ENCODE measurements at regions not wholly inside any gene's neighbourhood (a gene's known extent, or its start where the extent isn't known, plus 50 kb on each side); places are given as distances from the start of the nearest gene placed in this dataset.
"Not testable (repeated sequence)": the region's sequence is repeated elsewhere in the genome, so short reads cannot be mapped to it uniquely, and the experiment has no call there.

GRCh38 chr7:55702831-55703230 lies 130.5 kb upstream of the VOPP1 start:
- not testable (repeated sequence) for DNase-seq

DNA sequence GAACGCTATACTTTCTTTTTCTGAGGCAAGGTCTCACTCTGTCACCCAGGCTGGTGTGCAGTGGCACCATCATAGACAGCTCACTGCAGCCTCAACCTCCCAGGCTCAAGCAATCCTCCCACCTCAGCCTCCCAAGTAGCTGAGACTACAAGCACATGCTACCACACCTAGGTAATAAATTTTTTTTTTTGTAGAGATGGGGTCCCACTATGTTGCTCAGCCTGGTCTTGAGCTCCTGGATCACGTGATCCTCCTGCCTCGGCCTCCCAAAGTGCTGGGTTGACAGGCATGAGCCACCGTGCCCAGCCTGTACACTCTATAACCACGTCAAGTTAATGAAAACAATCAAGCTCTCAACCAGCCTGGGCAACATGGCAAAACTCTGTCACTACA lies 127.1 kb upstream of the VOPP1 start:
- not testable (repeated sequence) for DNase-seq

DNA sequence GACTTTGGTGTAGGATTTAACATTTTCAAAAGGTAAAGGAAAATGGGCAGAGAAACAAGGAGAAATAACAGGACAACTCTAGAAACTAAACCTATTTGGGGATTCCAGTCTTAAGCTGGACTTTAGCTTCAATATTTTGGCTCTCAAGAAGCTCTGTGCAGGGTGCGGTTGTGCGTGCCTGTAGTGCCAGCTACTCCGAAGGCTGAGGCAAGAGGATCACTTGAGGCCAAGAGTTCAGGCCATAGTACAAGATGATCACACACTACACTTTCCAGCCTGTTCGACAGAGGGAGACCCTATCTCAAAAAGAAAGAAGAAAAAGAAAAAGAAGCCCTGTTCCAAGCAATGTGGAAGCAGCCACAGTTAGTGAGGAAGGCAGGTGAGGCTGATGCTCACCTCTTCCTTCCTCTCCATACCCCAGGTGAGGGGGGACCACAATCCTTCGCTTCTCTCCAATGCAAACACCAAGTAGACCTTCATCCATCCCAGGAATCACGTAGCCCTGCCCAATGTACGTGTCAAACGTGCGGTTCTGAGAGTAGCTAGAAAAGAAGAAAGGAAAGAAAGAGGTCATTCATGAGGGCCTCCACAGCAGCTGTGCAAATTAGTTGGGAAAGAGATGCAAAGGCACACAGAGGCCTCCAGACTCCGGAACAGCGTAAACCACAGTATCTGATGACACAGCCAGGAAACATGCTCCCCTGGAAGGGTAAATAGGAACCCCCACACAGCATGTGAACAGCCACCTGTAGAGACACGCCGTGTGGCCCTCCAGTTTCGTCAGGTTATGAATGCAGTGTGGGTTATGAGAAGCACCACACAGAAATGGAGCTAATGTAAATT lies 126.5 kb upstream of the VOPP1 start:
- not testable (repeated sequence) for DNase-seq

- DNase-seq = not testable (repeated sequence)
Observed at GRCh38 chr7:55695893-55696701, 123.8 kb upstream of the VOPP1 start.

DNA sequence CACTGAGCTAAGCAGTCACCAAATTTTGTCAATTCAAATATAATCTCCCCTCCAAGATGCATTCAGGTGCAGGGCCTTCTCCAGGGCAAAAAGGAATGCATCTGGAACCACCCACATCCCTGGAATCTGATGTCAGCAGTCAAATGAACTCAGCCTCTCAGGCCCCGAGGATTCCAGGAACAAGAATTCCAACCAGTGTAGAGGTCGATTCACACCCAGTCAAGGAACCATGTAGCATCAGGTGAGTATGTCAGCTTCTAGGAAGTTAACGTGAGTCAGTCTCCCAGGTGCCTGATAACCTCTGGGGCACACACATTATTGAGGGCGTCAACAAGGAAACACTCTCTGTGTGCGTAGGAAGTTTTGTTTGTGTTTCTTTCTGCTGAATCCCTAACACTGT lies 122.2 kb upstream of the VOPP1 start:
- peak; percentile 57 for DNase-seq

GRCh38 chr7:55688684-55689681 lies 116.7 kb upstream of the VOPP1 start:
- DNase-seq = peak; percentile 72

GRCh38 chr7:55688261-55688660 lies 116.0 kb upstream of the VOPP1 start:
- DNase-seq = not testable (repeated sequence)

GRCh38 chr7:55687252-55687651 lies 115.0 kb upstream of the VOPP1 start:
- not testable (repeated sequence) for DNase-seq

DNA sequence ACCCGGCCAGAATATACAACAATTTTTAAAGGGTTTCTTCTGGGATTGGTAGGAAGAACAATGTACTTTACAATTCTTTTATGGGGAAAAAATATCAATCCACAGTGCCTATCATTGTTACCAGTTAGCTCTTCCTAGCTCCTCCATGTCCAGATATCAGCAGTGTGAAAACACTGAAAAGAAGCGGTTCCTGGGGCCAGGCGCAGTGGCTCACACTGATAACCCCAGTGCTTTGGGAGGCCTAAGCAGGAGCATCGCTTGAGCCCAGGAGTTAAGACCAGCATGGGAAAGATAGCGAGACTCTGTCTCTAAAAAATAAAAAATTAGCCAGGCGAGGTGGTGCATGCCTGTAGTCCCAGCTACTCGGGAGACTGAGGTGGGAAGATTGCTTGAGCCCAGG lies 114.5 kb upstream of the VOPP1 start:
- DNase-seq = not testable (repeated sequence)

DNA sequence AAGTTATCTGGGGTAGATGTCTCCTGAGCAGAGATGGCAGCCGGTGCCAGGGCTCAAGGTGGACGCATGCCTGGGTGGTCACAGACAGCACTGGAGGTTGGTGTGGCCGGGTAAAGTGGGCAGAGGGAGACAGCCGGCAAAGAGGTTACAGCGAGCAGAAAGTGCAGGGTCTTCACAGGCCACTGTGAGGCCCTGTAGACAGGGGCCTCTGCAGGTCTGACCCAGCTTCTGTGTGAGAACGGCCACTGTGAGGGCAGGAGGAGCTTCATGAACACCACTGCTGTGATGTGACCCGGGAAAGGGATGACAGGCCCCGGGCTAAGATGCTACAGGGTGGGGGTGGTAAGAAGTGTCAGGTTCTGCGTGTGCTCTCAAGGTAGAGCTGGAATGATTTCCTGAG lies 111.2 kb upstream of the VOPP1 start:
- not testable (repeated sequence) for DNase-seq

DNA sequence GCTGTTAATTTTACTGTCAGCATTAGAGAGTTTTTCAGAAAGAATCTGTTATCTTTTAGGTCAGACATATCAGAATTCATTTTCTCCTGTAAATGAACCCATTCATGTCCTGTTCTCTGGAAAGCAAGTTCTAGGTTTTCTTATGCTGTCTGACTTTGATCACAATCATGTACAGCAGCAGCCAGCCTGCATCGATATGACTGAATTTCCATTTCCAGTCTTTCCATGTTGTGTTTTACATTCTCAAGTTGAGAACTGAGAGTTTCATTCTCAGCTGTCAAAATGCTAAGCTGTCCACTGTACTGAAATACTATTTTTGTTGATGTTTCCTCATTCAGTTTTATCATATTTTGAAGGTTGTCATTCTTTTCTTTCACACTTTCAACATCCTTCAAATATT lies 103.3 kb upstream of the VOPP1 start:
- DNase-seq = not testable (repeated sequence)

DNA sequence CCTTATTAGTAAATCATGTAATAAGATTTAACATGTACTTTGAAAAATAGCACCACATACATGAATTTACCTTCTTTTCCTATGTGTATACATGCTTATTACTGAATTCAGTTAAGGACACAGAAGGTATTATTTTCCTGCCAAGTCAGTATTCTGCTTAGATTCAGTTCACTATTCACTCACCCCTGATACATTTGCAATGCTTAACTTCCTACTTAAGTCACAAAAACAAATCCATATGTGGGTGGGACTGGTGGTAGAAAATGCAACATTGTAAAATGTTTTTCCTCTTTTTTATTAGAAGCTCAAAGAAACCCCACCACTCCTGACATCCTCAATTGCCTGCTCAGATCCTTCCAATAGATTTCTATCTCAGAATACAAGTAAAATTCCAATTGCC lies 101.2 kb upstream of the VOPP1 start:
- DNase-seq = not testable (repeated sequence)

DNA sequence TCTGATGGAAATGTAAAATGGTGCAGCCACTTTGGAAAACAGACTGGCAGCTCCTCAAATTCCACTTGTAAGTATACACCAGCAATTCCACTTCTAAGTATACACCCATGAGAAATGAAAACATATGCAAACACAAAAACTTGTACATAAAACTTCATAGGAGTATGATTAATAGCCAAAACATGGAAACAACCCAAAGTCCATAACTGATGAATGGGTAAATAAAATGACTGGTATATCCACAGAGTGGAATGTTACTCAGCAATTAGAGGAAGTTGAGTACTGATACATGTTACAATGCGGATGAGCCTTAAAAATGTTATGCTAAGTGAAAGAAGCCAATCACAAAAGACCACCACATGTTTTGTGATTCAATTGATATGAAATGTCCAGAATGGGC lies 99.8 kb upstream of the VOPP1 start:
- DNase-seq = not testable (repeated sequence)

GRCh38 chr7:55657654-55658053 lies 85.4 kb upstream of the VOPP1 start:
- no peak for DNase-seq

- DNase-seq = no peak
Observed at GRCh38 chr7:55651057-55651456, 78.8 kb upstream of the VOPP1 start.

DNA sequence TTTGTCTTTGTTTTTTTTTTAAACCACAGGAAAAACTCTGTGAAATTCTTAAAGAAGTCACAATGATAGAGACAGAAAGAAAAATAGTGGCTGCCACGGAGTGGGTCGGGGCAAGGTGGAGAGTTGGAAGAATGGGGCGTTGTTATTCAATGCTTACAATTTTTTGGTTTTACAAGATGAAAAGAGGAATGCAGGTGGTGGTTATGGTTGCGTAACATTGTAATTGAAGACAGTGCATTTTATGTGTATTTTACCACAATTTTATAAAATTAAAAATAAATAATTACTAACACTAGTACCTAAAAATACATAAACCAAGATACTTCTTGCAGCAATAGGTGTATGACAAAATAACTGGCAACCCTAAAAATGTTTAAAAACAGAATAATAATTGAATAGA lies 76.9 kb upstream of the VOPP1 start:
- DNase-seq = no peak

DNA sequence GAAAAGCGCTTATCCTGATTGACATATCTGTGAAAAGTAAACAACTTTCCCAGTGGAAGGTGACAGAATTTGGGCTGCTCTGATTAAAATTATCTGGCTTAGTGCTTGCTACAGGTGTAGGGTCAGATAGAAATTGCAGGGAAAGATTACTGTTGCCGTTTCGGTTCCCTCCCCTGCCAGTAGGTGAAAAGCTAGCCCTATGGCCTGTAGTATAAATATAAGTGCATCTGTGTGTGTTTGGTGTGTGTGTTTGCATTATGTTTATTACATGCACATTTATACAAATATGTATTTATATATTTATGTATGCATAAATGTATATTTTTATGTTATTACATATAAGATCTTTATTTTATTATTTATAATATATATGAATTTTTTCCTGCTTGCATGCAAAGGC lies 72.3 kb upstream of the VOPP1 start:
- no peak for DNase-seq

DNA sequence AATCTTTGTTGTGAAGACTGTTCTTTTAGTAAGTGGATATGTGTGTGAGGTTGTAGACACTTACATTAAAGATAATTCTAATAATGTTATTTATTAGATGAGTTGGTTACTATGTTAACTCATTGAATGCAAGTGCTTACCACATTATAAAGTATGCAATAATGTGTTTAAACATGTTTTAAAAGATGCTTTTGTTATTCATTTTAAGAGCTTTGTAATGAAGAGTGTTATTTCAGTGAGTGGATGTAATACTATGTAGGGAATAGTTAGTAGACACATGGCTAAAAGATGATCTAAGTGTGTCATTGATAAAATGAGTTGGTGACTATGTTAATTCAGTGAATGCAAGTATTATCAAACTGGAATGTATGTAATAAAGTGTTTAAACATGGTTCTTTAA lies 70.0 kb upstream of the VOPP1 start:
- no peak for DNase-seq

DNA sequence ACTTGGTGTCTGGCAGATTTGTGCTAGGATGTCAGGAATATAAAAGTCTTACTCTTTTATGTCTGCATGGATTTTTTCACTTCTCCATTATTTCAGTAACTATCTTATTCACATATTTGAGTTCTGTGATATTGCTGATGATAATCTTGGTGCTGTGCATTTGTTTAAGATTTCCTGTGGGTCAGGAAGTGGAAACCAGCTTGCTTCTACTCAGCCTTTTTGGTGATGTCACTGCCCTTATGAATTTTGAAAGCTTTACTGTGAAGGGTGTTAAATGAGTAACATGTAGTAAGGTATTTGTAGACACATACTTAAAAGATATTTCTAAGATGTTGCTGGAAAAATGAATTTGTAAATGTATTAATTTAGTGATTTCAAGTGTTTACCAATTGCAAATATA lies 69.5 kb upstream of the VOPP1 start:
- no peak for DNase-seq

- DNase-seq = peak; percentile 70
Observed at GRCh38 chr7:55641273-55641691, 69.0 kb upstream of the VOPP1 start.

DNA sequence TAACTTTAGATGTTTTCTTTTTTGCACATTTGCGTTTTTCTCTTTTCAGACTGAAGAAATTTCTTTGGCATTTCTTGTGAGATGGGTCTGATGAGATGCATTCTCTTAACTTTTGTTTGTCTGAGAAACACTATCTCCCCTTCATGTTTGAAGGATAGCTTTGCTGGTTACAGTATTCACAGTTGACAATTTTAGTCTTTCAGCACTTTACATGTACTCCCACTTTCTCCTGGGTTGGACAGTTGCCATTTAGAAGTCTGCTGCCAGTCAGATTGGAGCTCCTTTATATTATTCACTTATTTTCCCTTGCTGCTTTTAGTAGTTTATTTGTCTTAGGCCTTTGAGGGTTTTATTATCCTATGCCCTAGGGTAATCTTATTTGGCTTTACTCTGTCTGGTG lies 67.3 kb upstream of the VOPP1 start:
- no peak for DNase-seq

DNA sequence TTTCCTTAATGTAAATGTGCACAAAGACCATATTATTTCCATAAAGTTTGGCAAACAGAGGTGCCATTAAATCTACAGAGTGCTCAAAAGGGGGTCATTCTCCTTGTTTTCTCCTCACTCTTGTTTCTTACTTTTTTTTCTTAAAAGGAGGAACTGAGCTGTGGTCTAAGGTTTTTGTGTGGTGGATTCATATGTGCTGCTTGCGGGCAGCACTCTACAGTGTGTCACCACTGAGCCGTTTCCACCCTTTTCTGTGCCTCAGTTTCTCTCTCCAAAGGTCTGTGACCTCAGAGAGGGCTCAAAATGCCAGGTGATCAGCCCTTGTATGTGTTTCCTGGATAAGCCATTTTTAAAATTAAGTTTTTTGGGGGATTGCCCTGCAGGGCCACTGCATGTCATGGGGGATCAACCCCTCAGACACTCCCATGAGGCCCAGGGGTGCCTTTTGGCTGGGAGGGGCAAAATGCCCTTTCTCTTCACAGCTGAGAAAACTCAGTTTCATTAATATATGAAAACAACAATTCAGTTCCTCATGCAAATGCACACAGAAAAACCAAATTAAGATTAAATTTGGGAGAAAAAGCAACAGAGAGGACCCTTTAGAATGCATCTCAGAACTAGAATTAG lies 56.9 kb upstream of the VOPP1 start:
- no peak for DNase-seq
